ENCODE measurements at regions not wholly inside any gene's neighbourhood (a gene's known extent, or its start where the extent isn't known, plus 50 kb on each side); places are given as distances from the start of the nearest gene placed in this dataset.

GRCh38 chr10:3955493-3955892 is 170.5 kb upstream of the KLF6 start:
- no peak overlapping the region for H3K4me2 ChIP-seq (ENCODE audit: insufficient read depth, insufficient read length, low read length)

More at GRCh38 chr10:3955493-3955892, 170.5 kb upstream of the KLF6 start:
- Histone ChIP-seq H4K8ac (replicated peaks; ENCODE audit: insufficient read length, low read depth, low read length) (no peak overlapping the region), H3K27ac (ENCODE audit: insufficient read length, low read depth, low read length) (no peak overlapping the region), H3K9ac (ENCODE audit: extremely low read depth, insufficient read length, low read length) (no peak overlapping the region), H3K56ac (ENCODE audit: insufficient read length, low read depth, low read length) (no peak overlapping the region), H3K4ac (ENCODE audit: low read depth, low read length) (no peak overlapping the region), H3K14ac (ENCODE audit: insufficient read depth, low read length) (no peak overlapping the region), H3K23me2 (ENCODE audit: insufficient read length, low read depth, low read length, poor library complexity, severe bottlenecking) (no peaks in the 10 kb centered on the region), H2BK12ac (ENCODE audit: insufficient read length, low read depth, low read length) (no peak overlapping the region), H2BK20ac (ENCODE audit: low read depth, low read length, poor library complexity, severe bottlenecking) (no peak overlapping the region), H3K9me3 (ENCODE audit: control insufficient read depth, low read depth, low read length) (no peaks in the 10 kb centered on the region), H4K5ac (ENCODE audit: insufficient read length, low read depth, low read length) (no peak overlapping the region), H2AFZ (ENCODE audit: low read length) (no peak overlapping the region), H3K4me1 (ENCODE audit: insufficient read depth, low read length) (peaks cover 2% of the 10 kb centered on the region; the same call in 1 of the 2 replicates), H2BK15ac (ENCODE audit: low read depth, low read length) (no peak overlapping the region), H2BK120ac (ENCODE audit: low read depth, low read length, poor library complexity, severe bottlenecking) (no peak overlapping the region), H4K20me1 (ENCODE audit: control insufficient read depth, insufficient read depth, insufficient read length) (no peaks in the 10 kb centered on the region), H4K91ac (ENCODE audit: insufficient read length, low read depth, low read length) (no peak overlapping the region), H3T11ph (ENCODE audit: low read length) (no peak overlapping the region), H3K23ac (ENCODE audit: insufficient read length, low read depth, low read length) (no peak overlapping the region), H3K79me2 (ENCODE audit: insufficient read depth, low read length) (no peaks in the 10 kb centered on the region), H3K79me1 (ENCODE audit: insufficient read depth, low read depth, low read length, poor library complexity, severe bottlenecking) (no peaks in the 10 kb centered on the region), H3K27me3 (ENCODE audit: insufficient read depth, low read length) (no peaks in the 10 kb centered on the region), H3K18ac (ENCODE audit: insufficient read length, low read depth, low read length) (no peak overlapping the region), H2AK5ac (ENCODE audit: insufficient read length, low read length) (no peak overlapping the region), H2BK5ac (ENCODE audit: insufficient read length, low read length) (no peak overlapping the region)
- Mint-ChIP-seq H3K36me3 (ENCODE audit: insufficient read depth in 1 of 3, low read depth in 3 of 3) (no peaks in the 10 kb centered on the region), H3K27me3 (ENCODE audit: low read depth) (no peaks in the 10 kb centered on the region; the same call in 1 of the 2 replicates), H3K27ac (peak overlapping the region; percentile 3 to 90 (median 74); a peak in 6 of 7 replicates), H3K4me3 (peak overlapping the region in 1 of 2 experiments; percentile 7; a peak in 2 of 5 replicates), H3K9me3 (peaks cover 3 to 4% of the 10 kb centered on the region in 2 experiments; a peak in 2 of 5 replicates), H3K4me1 (peaks cover 31 to 32% of the 10 kb centered on the region in 2 experiments)
- DNase-seq: peak; percentile 46
- TF ChIP-seq CTCF (conservative IDR thresholded peaks at IDR 0.05): peak; percentile 13; the same call in 2 of the 3 replicates
- no CpG with 5 or more reads among the region's 13 CpGs for WGBS (ENCODE audit: extremely low coverage, insufficient read length, low lambda C conversion rate)
